ENCODE measurements at regions not wholly inside any gene's neighbourhood (a gene's known extent, or its start where the extent isn't known, plus 50 kb on each side); places are given as distances from the start of the nearest gene placed in this dataset.

DNA sequence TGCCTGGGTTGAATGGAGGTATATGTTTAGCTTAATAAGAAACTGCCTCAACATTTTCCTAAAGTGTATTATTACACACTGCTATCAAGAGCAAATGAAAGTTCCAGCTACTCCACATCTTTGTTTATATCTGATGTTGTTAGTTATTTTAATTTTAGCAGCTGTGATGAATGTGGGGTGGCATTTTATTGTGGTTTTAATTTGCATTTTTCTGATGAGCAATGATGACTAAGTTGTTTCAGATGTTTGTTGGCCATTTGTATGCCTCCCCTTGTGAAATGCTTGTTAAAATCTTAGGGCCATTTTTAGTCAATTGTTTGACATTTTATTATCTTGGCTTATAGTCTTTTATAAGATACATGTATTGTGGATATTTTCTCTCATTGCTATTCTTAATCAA is 260.4 kb upstream of the SLCO3A1 start (continued):
- TF ChIP-seq, protein P1, sequence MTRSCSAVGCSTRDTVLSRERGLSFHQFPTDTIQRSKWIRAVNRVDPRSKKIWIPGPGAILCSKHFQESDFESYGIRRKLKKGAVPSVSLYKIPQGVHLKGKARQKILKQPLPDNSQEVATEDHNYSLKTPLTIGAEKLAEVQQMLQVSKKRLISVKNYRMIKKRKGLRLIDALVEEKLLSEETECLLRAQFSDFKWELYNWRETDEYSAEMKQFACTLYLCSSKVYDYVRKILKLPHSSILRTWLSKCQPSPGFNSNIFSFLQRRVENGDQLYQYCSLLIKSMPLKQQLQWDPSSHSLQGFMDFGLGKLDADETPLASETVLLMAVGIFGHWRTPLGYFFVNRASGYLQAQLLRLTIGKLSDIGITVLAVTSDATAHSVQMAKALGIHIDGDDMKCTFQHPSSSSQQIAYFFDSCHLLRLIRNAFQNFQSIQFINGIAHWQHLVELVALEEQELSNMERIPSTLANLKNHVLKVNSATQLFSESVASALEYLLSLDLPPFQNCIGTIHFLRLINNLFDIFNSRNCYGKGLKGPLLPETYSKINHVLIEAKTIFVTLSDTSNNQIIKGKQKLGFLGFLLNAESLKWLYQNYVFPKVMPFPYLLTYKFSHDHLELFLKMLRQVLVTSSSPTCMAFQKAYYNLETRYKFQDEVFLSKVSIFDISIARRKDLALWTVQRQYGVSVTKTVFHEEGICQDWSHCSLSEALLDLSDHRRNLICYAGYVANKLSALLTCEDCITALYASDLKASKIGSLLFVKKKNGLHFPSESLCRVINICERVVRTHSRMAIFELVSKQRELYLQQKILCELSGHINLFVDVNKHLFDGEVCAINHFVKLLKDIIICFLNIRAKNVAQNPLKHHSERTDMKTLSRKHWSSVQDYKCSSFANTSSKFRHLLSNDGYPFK (CRISPR knock-in tag; IDR thresholded peaks at IDR 0.05; ENCODE audit: borderline replicate concordance): no peak
- TF ChIP-seq, protein P2, sequence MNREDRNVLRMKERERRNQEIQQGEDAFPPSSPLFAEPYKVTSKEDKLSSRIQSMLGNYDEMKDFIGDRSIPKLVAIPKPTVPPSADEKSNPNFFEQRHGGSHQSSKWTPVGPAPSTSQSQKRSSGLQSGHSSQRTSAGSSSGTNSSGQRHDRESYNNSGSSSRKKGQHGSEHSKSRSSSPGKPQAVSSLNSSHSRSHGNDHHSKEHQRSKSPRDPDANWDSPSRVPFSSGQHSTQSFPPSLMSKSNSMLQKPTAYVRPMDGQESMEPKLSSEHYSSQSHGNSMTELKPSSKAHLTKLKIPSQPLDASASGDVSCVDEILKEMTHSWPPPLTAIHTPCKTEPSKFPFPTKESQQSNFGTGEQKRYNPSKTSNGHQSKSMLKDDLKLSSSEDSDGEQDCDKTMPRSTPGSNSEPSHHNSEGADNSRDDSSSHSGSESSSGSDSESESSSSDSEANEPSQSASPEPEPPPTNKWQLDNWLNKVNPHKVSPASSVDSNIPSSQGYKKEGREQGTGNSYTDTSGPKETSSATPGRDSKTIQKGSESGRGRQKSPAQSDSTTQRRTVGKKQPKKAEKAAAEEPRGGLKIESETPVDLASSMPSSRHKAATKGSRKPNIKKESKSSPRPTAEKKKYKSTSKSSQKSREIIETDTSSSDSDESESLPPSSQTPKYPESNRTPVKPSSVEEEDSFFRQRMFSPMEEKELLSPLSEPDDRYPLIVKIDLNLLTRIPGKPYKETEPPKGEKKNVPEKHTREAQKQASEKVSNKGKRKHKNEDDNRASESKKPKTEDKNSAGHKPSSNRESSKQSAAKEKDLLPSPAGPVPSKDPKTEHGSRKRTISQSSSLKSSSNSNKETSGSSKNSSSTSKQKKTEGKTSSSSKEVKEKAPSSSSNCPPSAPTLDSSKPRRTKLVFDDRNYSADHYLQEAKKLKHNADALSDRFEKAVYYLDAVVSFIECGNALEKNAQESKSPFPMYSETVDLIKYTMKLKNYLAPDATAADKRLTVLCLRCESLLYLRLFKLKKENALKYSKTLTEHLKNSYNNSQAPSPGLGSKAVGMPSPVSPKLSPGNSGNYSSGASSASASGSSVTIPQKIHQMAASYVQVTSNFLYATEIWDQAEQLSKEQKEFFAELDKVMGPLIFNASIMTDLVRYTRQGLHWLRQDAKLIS (CRISPR knock-in tag; IDR thresholded peaks at IDR 0.05): no peak

DNA sequence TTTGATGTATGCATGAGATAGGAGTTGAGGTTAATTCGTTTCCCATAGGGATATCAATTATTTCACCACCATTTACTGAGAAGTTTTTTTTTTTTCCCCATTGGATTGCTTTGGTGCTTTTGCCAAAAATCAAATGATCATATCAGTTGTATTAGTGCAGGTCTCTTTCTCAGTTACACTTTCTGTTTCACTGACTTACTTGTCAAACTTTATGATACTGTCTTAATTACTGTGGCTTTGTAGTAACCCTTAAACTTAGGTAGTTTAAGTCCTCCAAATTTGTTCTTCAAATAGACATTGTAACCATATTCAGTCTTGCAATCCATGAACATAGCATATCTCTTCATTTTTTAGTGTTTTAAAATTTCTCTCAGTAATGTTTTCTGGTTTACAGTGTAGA is 259.9 kb upstream of the SLCO3A1 start:
- Histone ChIP-seq H3K9ac (ENCODE audit: insufficient read depth, low read depth, low read length) (no peak overlapping the region), H3K9me3 (ENCODE audit: low read length) (no peaks in the 10 kb centered on the region), H3K27ac (ENCODE audit: extremely low read length, insufficient read depth, low read length) (no peak overlapping the region), H3K27me3 (ENCODE audit: control insufficient read depth in 1 of 2, insufficient read depth in 2 of 2, low read length in 2 of 2) (no peaks in the 10 kb centered on the region; a peak in 1 of 5 replicates), H3K4me2 (ENCODE audit: low read depth, low read length) (no peak overlapping the region), H3K36me3 (replicated peaks in 1 of 2; ENCODE audit: control insufficient read depth in 1 of 2, insufficient read depth in 2 of 2, low read length in 2 of 2) (no peaks in the 10 kb centered on the region), H3K79me2 (ENCODE audit: insufficient read depth, low read length) (no peaks in the 10 kb centered on the region), H3K4me3 (replicated peaks in 1 of 3; ENCODE audit: insufficient read depth in 1 of 3, low read depth in 2 of 3, low read length in 3 of 3) (no peak overlapping the region), H2AFZ (ENCODE audit: low read length) (no peak overlapping the region), H4K20me1 (ENCODE audit: insufficient read depth, low read length) (no peaks in the 10 kb centered on the region), H3K4me1 (ENCODE audit: insufficient read depth, low read length) (no peaks in the 10 kb centered on the region)
- DNase-seq (ENCODE audit: low spot score) (no peak), ATAC-seq (no peak), FAIRE-seq (no peak)
- ChIA-PET CTCF (ENCODE audit: low intra/inter-chr PET ratio, low total read pairs) (no interaction called here), POLR2A (no interaction called here)
- no peak for TF ChIP-seq ZFP62 (CRISPR knock-in tag; IDR thresholded peaks at IDR 0.05)
- intact Hi-C loops (cut with micrococcal nuclease; ENCODE audit: unreplicated experiment) (no loop called here), in situ Hi-C loops (cut with HindIII; ENCODE audit: extremely low pct_ligation_motif_present, low pct_unique_long_range_greater_than_20kb) (no loop called here)
- no TSS peak for BruUV-seq (replicated peaks)
- WGBS (ENCODE audit: low lambda C conversion rate): 0% methylated on average over 1 of the region's 1 CpG

Measured in HepG2 (cell line).